GM12873 (cell line): ENCODE measurements at regions not wholly inside any gene's neighbourhood (a gene's known extent, or its start where the extent isn't known, plus 50 kb on each side); places are given as distances from the start of the nearest gene placed in this dataset.

Experiments used
- TF ChIP-seq, protein P1 (sequence below): IDR thresholded peaks from 2 replicates; pipeline ENCODE4 v1.5.1; 2012; ENCODE audit warnings: low read depth, mild to moderate bottlenecking, moderate library complexity, low read length, control low read depth; ENCODE audit not compliant: insufficient read depth; ENCODE audit errors: missing control alignments

DNA sequence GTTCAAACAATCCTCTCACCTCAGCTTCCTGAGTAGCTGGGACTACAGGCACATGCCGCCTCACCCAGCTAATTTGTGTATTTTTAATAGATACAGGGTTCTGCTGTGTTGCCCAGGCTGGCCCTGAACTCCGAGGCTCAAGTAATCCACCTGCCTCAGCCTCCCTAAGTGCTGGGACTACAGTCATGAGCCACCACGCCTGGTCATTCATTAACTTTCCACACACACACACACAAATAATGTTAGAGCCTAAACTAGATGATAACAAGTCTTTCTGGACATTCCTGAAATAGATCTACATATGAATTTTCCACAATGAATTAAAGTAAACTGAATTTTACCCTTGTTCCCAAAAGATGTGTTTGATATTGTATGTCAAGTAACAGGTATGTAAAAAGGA, 776.0 kb downstream of the GALC start:
- TF ChIP-seq, protein P1, sequence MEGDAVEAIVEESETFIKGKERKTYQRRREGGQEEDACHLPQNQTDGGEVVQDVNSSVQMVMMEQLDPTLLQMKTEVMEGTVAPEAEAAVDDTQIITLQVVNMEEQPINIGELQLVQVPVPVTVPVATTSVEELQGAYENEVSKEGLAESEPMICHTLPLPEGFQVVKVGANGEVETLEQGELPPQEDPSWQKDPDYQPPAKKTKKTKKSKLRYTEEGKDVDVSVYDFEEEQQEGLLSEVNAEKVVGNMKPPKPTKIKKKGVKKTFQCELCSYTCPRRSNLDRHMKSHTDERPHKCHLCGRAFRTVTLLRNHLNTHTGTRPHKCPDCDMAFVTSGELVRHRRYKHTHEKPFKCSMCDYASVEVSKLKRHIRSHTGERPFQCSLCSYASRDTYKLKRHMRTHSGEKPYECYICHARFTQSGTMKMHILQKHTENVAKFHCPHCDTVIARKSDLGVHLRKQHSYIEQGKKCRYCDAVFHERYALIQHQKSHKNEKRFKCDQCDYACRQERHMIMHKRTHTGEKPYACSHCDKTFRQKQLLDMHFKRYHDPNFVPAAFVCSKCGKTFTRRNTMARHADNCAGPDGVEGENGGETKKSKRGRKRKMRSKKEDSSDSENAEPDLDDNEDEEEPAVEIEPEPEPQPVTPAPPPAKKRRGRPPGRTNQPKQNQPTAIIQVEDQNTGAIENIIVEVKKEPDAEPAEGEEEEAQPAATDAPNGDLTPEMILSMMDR, result no peak

DNA sequence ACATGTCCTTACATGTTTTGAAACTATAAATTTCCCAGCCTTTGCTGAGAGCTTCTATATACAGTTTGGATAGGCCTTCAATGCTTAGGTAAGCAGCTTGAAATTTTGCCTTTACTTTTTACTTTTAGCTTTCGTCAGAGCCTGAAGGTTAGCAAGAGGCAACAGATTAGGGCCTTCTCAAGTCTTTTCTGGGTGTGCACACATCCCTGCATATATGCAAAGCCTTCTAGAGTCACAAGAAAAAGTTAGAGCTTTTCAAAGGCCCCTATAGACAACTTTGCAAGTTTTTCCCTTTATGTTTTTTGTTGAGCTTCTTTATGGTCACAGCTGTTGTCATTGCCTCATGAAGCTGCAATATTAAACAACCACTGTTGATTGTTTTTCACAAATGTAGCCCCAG, 778.4 kb downstream of the GALC start:
- TF ChIP-seq, protein P1, result no peak

DNA sequence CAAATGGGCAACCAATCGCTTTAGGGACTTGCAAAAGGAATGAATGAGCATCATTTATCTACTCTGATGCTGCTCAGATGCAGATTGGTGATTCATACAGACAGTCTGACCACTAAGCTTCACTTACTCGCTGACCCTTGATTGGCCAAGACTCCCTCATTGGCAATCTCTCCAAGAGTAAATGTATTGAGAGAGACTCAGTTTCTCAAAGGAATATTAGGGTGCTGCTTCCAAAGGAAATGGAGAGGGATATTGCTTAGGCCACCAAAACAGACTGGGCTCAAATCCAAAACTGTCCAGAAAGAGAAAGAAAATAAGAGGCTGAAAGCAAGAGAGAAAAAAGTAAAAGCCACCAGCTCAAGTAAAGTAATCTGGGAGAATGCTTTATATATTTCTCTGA, 785.2 kb downstream of the GALC start:
- TF ChIP-seq, protein P1, result no peak

DNA sequence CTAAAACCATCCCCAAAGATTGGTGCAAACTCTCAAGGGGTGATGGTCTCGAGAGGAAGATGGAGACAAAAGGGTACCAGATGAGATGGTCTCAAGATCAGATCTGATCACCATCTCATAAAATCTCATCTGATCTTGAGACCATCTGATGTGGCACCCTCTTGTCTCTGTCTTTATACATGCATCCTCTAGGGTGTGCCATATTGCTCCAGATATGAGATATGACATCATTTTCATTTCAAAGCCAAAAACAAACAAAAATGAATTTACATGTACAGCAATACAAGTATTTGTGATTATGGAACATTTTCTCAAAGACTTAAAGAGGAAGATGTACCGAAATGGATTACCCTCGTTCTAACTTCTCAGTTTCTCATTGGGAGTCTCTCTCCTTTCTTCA, 787.2 kb downstream of the GALC start:
- TF ChIP-seq, protein P1, result no peak

DNA sequence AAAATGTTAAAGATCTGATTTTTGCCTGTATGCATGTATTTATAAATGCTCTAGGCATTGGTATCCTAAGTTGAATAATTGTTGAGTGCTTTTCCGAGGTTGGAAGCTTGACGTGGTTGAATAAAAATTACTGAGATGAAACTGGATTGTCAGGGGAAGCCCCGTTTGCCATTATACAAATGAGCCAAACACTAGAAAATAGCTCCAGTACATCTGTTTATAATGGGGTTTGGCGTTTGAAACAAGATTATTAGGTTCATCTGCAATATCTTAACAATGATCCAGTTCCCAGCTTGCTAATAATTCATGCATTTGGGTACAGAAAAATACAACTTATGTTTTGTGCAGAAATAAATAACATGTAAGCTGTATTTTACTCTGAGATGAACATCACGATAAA, 789.6 kb downstream of the GALC start:
- TF ChIP-seq, protein P1, result no peak

DNA sequence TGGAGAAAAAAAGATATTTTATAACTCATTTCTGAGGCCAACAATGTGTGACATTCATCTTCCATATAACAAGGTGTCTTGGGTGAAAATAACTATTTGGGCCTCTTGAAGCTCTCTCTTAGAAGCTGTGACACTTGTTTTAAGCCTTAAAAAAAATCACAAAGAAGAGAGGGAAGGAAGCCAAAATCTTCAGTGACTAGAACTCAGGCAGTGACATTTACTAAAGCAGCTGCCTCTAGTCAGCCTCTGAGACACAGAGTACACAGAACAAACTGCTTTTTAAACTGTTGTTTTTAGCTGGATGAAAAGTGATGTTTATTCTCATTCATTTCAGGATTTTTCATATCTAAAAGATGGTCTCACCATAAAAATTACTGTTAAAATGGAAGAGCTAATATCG, 793.6 kb downstream of the GALC start:
- TF ChIP-seq, protein P1, result no peak

DNA sequence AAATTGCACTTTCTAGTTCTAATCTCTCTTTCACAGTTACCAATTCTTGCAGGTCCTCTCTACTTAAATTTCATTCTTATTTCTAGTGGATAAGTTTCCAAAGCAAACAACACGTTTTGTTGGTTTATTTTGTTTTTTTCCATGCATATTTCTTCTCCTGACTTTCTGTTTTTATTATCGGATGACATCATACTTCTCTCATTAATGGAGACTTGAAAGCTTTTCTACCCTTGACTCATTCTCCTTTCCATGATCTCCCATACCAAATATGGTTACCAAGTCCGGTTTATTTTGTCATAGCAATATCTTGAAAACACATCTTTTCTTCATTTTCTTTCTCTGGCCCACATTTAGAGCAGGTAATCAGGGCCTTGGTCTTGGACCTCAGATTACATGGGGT, 796.5 kb downstream of the GALC start:
- TF ChIP-seq, protein P1, result no peak

DNA sequence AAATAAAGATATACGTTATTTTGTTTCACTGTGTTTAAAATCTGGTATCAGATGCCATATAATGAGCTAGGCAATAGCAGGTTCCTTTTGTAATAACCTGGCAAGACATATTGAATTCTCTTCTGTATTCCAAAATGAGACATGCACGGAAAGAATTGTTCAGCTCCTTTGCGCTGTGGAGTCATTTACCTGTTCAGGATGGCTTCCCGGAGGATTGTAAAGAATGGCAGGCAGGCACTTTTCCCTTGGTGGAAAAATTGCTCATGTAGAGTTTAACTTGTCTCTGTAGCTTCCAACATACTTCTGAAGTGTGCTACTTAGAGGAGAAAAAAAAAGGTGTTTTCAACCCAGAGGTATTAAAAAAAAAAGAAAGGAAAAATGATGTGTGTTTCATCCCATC, 805.2 kb downstream of the GALC start:
- TF ChIP-seq, protein P1, result no peak
